ENCODE measurements at regions not wholly inside any gene's neighbourhood (a gene's known extent, or its start where the extent isn't known, plus 50 kb on each side); places are given as distances from the start of the nearest gene placed in this dataset.
"Not testable (repeated sequence)": the region's sequence is repeated elsewhere in the genome, so short reads cannot be mapped to it uniquely, and the experiment has no call there.

DNA sequence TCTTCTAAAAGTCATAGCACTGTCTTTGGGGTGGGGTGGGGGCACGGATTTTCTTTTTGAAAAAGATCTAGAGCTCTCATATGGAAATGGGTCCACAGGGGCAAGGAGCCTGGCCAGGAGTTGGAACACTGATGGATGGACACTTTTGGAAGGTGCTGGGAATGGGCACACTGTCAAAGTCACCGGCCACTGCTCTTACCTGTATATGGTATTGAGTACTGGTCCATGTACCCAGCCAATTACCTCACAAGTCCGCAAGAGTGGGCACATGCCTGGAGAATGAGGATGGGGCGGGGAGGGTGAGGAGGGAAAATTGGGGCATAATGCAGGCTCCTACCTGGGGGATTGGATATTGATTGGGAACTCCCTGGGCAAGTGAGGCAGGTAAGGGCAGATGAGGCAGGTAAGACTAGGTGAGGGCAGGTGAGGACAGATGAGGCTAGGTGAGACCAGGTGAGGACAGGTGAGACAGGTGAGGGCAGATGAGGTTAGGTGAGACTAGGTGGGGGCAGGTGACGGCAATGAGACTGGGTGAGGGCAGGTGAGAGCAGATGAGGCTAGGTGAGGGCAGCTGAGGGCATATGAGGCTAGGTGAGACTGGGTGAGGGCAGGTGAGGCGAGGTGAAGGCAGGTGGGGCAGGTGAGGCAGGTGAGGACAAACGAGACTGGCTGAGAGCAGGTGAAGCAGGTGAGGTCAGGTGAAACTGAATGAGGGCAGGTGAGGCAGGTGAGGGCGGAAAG lies 167.9 kb downstream of the NRN1 start:
- no peak overlapping the region for H3K27ac ChIP-seq
- TF ChIP-seq, protein P1, sequence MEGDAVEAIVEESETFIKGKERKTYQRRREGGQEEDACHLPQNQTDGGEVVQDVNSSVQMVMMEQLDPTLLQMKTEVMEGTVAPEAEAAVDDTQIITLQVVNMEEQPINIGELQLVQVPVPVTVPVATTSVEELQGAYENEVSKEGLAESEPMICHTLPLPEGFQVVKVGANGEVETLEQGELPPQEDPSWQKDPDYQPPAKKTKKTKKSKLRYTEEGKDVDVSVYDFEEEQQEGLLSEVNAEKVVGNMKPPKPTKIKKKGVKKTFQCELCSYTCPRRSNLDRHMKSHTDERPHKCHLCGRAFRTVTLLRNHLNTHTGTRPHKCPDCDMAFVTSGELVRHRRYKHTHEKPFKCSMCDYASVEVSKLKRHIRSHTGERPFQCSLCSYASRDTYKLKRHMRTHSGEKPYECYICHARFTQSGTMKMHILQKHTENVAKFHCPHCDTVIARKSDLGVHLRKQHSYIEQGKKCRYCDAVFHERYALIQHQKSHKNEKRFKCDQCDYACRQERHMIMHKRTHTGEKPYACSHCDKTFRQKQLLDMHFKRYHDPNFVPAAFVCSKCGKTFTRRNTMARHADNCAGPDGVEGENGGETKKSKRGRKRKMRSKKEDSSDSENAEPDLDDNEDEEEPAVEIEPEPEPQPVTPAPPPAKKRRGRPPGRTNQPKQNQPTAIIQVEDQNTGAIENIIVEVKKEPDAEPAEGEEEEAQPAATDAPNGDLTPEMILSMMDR (IDR thresholded peaks at IDR 0.05) = no peak
- TF ChIP-seq ZFX (IDR thresholded peaks at IDR 0.05; ENCODE audit: borderline replicate concordance) = no peak

DNA sequence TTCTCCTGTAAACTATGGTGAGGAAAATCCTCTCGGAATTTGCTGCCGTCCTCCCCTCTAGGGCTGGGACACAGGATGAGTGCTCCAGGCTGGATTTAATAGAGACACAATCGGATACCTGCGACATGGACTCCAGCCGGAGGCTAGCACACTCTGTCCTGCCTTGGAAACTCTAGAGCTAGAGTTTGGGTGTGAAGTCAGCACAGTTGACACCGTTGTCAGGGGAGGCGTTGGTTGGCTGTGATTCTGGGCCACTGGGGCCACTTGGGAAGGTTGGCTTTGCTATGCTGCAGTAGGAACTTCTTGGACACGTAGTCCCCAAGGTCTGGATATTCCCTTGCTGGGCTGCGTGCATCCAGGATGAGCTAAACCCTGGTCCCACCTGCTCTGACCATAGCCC lies 169.4 kb downstream of the NRN1 start:
- no peak overlapping the region for H3K27ac ChIP-seq
- TF ChIP-seq, protein P1 (IDR thresholded peaks at IDR 0.05) = no peak
- no peak for TF ChIP-seq ZFX (IDR thresholded peaks at IDR 0.05; ENCODE audit: borderline replicate concordance)

DNA sequence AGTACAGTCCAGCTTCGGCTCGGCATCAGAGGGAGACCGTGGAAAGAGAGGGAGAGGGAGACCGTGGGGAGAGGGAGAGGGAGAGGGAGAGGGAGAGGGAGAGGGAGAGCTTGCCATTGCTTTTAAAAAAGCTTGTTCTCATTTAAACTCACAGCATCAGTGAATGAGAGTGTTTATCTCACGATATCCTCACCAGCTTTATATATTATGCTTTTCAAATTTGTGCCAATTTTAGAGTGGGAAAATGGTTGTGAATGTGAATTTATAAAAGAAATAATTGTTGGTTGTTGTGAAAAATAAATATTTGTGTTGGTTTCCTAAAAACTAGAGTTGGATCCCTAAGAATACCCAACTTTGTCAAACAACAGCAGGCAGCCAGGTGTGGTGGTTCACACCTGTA lies 170.1 kb downstream of the NRN1 start:
- H3K27ac ChIP-seq = not testable (repeated sequence)

DNA sequence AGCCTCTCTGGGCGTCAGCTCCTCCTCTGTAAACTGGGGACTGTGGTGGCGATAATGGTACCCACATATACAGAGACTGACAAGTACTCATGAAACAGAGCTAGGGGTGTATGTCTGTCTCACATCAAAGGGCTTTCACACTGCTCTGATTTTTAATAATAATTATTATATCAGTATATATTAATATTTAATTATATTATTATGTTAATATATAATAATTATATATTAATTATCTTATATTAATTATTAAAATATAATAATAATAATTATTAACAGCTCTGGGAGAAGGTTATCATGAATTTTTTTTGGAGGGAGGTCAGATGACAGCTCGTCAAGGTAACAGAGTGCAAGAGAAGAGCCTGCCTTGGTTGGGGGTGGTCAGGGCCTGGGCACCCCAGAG lies 173.6 kb downstream of the NRN1 start:
- no peak overlapping the region for H3K27ac ChIP-seq
- TF ChIP-seq, protein P1 (IDR thresholded peaks at IDR 0.05) = no peak
- no peak for TF ChIP-seq ZFX (IDR thresholded peaks at IDR 0.05; ENCODE audit: borderline replicate concordance)

DNA sequence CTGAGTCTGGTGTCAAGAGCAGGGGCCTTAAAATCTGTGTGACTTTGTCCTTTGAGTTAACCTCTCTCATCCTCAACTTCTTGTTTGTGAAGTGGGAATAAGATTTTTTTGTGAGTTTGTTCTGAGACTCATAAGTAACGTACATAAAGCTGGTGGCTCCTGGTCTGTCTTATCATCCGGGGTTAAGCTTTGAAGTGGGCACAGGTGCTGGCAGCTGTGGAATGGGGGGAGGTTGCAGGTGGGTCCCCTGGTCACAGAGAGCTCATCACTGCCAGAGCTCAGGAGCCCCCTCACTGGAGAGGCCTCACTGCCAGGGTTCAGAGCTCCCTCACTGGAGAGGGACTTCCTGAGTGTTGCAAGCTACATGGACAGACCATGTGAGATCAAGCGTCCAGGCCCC lies 174.1 kb downstream of the NRN1 start:
- H3K27ac ChIP-seq = no peak overlapping the region
- TF ChIP-seq, protein P1 (IDR thresholded peaks at IDR 0.05) = no peak
- no peak for TF ChIP-seq ZFX (IDR thresholded peaks at IDR 0.05; ENCODE audit: borderline replicate concordance)

DNA sequence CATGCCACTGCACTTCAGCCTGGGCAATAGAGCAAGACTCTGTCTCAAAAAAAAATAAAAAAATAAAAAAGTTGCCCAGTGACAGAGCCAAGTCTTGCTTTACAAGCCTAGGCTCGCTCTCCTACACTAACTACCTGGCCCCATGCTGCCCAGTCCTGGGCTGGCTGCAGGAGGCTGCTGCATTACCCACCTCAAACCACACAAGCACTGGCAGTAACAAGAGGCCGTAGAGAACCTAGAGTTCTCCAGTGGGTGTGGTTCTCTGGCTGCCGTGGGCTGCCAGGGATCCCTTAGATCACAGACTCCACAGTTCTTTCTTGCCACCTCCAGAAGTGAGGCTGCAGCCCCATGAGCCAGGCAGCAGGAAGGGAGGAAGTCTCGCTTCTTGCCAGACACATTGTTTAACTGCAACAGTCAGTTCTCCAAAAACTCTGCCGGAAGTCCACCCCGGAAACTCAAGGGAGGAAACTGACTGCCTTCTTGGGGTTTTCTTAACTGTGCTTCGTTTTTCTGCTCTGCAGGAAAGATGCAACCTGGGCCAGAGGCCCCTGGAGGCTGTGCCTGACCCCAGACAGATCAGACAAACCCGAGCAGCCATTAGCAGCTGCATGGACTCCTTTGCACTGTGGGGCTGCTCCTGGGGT lies 175.4 kb downstream of the NRN1 start:
- not testable (repeated sequence) for H3K27ac ChIP-seq

DNA sequence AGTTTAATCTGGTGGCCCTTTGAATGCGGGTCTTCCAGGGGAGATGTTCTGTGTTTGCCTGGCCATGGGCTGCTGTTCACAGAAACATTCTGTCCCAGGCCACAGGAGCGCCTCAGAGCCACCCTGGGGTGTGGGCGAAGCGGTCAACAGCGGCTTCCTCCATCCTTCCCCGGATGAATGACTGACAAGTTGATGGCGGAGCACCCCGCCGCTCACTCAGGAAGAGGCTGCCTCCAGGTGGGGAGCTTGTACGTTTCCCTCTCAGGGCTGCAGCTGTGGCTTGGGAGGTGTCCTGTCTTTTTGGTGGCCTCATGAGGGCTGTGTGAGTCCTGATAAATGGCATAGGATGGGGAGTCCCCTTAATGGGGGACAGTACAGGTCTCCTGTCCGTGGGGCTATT lies 178.4 kb downstream of the NRN1 start:
- TF ChIP-seq, protein P1 (IDR thresholded peaks at IDR 0.05) = no peak
- TF ChIP-seq ZFX (IDR thresholded peaks at IDR 0.05; ENCODE audit: borderline replicate concordance) = no peak
- H3K27ac ChIP-seq = no peak overlapping the region

DNA sequence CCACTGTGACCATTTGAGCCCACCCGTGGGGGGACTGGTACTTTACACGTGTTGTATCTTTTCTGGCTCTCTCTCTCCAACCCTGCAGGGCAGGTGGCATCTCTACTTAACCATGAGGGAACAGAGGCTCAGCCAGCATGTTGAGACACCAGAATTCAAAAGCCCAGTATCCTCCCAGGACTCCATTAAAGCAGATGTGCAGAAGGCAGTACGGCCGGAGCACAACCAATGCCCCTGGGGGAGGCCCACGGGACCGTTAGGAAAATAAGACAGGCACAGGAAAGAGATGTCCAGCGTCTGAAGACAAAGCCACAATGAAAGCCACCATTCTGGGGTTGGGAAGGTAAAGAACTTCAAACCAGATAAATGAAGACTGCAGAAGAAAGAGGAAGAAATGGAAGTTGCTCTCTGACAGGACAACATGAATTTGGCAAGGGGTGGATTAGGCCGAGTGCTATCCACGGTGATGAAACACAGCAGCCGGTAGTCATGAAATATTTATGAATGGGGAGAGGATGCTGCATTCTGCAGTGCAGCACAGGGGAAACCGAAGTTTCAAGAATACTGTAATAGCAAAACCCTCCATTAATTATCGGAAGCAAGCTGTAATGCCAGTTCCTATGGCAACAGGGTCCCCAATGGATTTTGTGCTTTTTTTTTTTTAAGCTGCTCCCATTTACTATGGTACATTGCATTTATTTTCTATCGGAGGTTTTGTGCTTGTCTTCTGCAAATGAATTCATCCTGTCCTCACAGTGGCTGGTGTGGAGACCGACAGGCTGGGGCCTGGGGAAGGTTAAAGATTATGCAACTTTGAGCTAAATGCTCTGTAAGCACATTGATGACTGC lies 179.4 kb downstream of the NRN1 start:
- TF ChIP-seq, protein P1 (IDR thresholded peaks at IDR 0.05) = no peak
- no peak for TF ChIP-seq ZFX (IDR thresholded peaks at IDR 0.05; ENCODE audit: borderline replicate concordance)
- no peak overlapping the region for H3K27ac ChIP-seq

DNA sequence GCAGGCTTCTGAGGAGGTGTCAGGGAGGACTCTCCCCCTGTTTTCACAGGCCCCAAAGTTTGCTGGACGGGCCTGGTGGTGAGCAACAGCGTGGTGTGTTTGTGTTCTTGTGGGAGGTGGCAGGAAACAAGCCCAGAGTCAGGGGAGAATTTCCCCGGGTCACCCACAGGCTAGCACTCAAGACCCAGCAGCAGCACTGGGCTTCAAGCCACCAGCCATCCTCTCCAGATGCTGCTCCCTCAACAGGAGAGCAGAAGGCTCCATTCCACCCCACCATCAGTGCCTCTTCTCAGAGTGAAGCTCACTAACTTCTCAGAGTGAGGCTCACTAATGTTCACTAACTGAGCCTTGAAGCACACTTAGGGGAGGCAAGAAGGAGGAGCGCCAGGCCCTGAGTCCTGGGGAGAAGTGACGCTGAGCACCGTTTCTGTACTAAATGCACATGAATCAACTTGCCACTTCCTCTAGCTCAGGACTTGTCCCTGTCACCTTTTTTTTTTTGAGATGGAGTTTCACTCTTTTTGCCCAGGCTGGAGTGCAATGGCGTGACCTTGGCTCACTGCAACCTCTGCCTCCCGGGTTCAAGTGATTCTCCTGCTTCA lies 182.2 kb downstream of the NRN1 start:
- not testable (repeated sequence) for H3K27ac ChIP-seq

Measured in 22Rv1 (cell line).